Gastrocnemius medialis (tissue), 4 donors: ENCODE measurements at regions not wholly inside any gene's neighbourhood (a gene's known extent, or its start where the extent isn't known, plus 50 kb on each side); places are given as distances from the start of the nearest gene placed in this dataset.

ENCODE experiments used
- ATAC-seq, 2 donors: fragments of 150-250 bp; one replicate each; pipeline ENCODE4 v1.9.1; 2016
- DNase-seq, 2 donors: peaks; one replicate each; pipeline ENCODE4 v3.0.0-alpha.2; 2019
- H3K27ac ChIP-seq, 4 donors: fragments of 200-600 bp; sonication (generic); 1 replicate in 1 of 4; 2 replicates in 3 of 4; pipeline ENCODE4 v1.5.1; 2016 to 2018; ENCODE audit warnings: mild to moderate bottlenecking in 2 of 4, moderate library complexity in 1 of 4
- H3K27me3 ChIP-seq, 3 donors: fragments of 200-600 bp; sonication (generic) in 2 of 3; 1 replicate in 1 of 3; 2 replicates in 2 of 3; pipeline versions ENCODE4 v1.5.1 to v1.6.0; 2016 to 2019; ENCODE audit warnings: mild to moderate bottlenecking in 1 of 3, moderate library complexity in 1 of 3
- H3K36me3 ChIP-seq, 2 donors: fragments of 200-600 bp; sonication (generic) in 1 of 2; one replicate each; pipeline ENCODE4 v1.5.1; 2017 to 2018
- H3K4me1 ChIP-seq, 2 donors: fragments of 200-600 bp; sonication (generic) in 1 of 2; one replicate each; pipeline ENCODE4 v1.5.1; 2016 to 2017; ENCODE audit warnings: mild to moderate bottlenecking in 2 of 2
- H3K4me3 ChIP-seq, 4 donors: fragments of 200-600 bp; sonication (generic) in 3 of 4; 1 replicate in 1 of 4; 2 replicates in 3 of 4; pipeline ENCODE4 v1.5.1; 2016 to 2019; ENCODE audit warnings: mild to moderate bottlenecking in 2 of 4
- H3K9me3 ChIP-seq, 3 donors: fragments of 200-600 bp; sonication (generic) in 2 of 3; 1 replicate in 1 of 3; 2 replicates in 2 of 3; pipeline ENCODE4 v1.5.1; 2016 to 2019
- CTCF ChIP-seq, 5 experiments: fragments of 450-650 bp in 3 of 5; fragments of 200-600 bp in 2 of 5; sonication (generic) in 2 of 5; IDR thresholded peaks in 4 of 5; conservative IDR thresholded peaks in 1 of 5; 1 replicate in 4 of 5; 2 replicates in 1 of 5; pipeline ENCODE4 v1.5.1; 2016 to 2019; ENCODE audit warnings: antibody characterized with exemption in 5 of 5, mild to moderate bottlenecking in 3 of 5, moderate library complexity in 3 of 5
- POLR2A ChIP-seq, 2 donors: fragments of 450-650 bp; IDR thresholded peaks; one replicate each; pipeline ENCODE4 v1.6.1; 2017; ENCODE audit warnings: antibody characterized with exemption in 2 of 2, mild to moderate bottlenecking in 2 of 2, moderate library complexity in 2 of 2
- in situ Hi-C, 4 donors: fragments of 200-750 bp; cut with MboI; loops; one replicate each; pipeline versions ENCODE4 v1.15.0 to v1.8.0; 2017; ENCODE audit warnings: low sequenced_read_pairs in 4 of 4
- intact Hi-C: fragments of 100-400 bp; cut with DNase I; formaldehyde crosslinking; loops from one replicate; pipeline ENCODE4 v1.15.1; 2023; ENCODE audit warnings: low total_unique reads

- Histone ChIP-seq H3K9me3 (no peaks in the 10 kb centered on the region), H3K4me1 (no peaks in the 10 kb centered on the region), H3K27ac (no peak overlapping the region), H3K36me3 (no peaks in the 10 kb centered on the region), H3K27me3 (no peaks in the 10 kb centered on the region), H3K4me3 (no peak overlapping the region)
- intact Hi-C loops (loop anchor here (10.0 kb wide), 1 partner anchor 665 kb away; no protein-coding TSS in a partner anchor), in situ Hi-C loops (loop anchor here in 3 of 4 donors (10.0 to 25.0 kb wide), 4 partner anchors 253 to 828 kb away; no protein-coding TSS in a partner anchor)
- ATAC-seq (no peak), DNase-seq (no peak)
- no peak for TF ChIP-seq CTCF (IDR thresholded peaks at IDR 0.05 in 4 of 5, conservative IDR thresholded peaks at IDR 0.05 in 1 of 5)
- no peak for TF ChIP-seq POLR2A (IDR thresholded peaks at IDR 0.05)
Observed at GRCh38 chr10:113389969-113390368, 162.9 kb upstream of the HABP2 start.

- no peak for ATAC-seq
- Histone ChIP-seq H3K4me1 (no peaks in the 10 kb centered on the region), H3K27ac (no peak overlapping the region), H3K36me3 (no peaks in the 10 kb centered on the region), H3K4me3 (no peak overlapping the region), H3K27me3 (no peaks in the 10 kb centered on the region), H3K9me3 (no peaks in the 10 kb centered on the region)
- no peak for TF ChIP-seq CTCF (IDR thresholded peaks at IDR 0.05 in 4 of 5, conservative IDR thresholded peaks at IDR 0.05 in 1 of 5)
- no peak for TF ChIP-seq POLR2A (IDR thresholded peaks at IDR 0.05)
- no peak for DNase-seq
- in situ Hi-C loops, result loop anchor here in 3 of 4 donors (25.0 kb wide), 3 partner anchors 254 to 829 kb away; no protein-coding TSS in a partner anchor
- intact Hi-C loops, result no loop called here
Observed at GRCh38 chr10:113390896-113391295, 162.0 kb upstream of the HABP2 start.

DNA sequence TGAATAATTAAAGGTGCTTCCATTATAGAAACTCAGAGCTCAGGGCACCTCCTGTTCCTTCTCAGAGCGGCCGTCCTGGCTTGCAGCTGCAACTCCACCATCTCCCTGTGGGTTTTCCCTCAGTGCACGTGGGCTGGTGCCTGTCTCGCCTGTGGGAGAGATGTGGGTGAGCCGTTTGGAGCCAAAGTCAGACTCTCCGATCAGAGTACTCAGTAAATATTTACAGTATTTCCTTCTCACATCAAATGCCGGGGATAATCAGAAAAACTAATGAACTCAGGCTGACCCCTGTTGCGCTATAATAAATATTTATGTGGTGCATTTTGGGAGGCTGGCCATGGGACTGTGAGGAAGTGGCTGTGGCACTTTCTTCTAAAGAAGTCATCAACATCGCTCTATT lies 155.8 kb upstream of the HABP2 start:
- in situ Hi-C loops, result loop anchor here in 3 of 4 donors (25.0 kb wide), 3 partner anchors 260 to 835 kb away; no protein-coding TSS in a partner anchor
- Histone ChIP-seq H3K27me3 (no peaks in the 10 kb centered on the region), H3K27ac (no peak overlapping the region), H3K4me3 (no peak overlapping the region), H3K9me3 (no peaks in the 10 kb centered on the region), H3K4me1 (no peaks in the 10 kb centered on the region), H3K36me3 (no peaks in the 10 kb centered on the region)
- no peak for ATAC-seq
- DNase-seq, result no peak
- intact Hi-C loops, result no loop called here
- TF ChIP-seq CTCF (IDR thresholded peaks at IDR 0.05 in 4 of 5, conservative IDR thresholded peaks at IDR 0.05 in 1 of 5) (no peak), POLR2A (IDR thresholded peaks at IDR 0.05) (no peak)

DNA sequence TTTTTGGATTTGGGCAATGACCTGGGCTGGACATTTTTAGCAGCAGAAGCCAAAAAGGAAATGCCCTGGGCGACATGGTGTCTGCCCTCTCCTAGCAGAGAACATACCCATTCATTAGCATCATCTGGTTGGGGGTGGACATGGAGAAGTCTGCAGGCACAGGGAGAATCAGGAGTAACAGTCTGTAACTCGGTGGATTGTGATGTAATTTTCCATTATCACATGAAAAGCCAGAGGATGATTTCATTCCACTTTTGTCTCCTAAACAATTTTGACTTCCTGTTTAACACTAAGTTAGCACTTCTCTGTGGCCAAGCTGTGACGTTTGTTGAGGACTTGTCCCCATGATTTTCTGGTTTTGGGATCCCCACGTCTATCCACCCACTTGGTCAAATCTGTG lies 153.8 kb upstream of the HABP2 start:
- no peak for DNase-seq
- Histone ChIP-seq H3K27ac (no peak overlapping the region), H3K36me3 (no peaks in the 10 kb centered on the region), H3K4me1 (no peaks in the 10 kb centered on the region), H3K27me3 (no peaks in the 10 kb centered on the region), H3K9me3 (no peaks in the 10 kb centered on the region), H3K4me3 (no peak overlapping the region)
- in situ Hi-C loops (loop anchor here in 3 of 4 donors (25.0 kb wide), 3 partner anchors 262 to 837 kb away; no protein-coding TSS in a partner anchor), intact Hi-C loops (no loop called here)
- no peak for ATAC-seq
- TF ChIP-seq POLR2A (IDR thresholded peaks at IDR 0.05) (no peak), CTCF (IDR thresholded peaks at IDR 0.05 in 4 of 5, conservative IDR thresholded peaks at IDR 0.05 in 1 of 5) (no peak)

DNA sequence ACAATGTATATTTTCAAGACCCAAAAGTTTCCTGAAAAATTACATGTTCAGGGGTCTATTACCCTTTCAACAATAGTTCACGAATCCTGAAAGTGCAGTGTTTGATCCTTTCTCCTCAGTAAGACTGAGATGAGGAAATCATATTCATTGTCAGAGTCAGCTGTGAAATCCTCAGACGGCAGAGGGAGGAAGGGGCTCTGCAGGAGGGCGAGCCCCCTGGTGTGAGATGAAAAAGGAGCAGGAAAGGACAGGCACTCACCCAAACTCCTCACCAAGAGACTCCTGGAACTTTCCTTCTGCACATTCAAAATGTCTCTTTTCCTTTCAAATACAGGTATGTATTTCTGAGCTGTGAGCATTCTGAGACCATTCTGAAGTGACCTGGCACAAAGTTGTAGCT lies 150.3 kb upstream of the HABP2 start:
- TF ChIP-seq POLR2A (IDR thresholded peaks at IDR 0.05) (no peak), CTCF (IDR thresholded peaks at IDR 0.05 in 4 of 5, conservative IDR thresholded peaks at IDR 0.05 in 1 of 5) (no peak)
- Histone ChIP-seq H3K9me3 (no peaks in the 10 kb centered on the region), H3K4me1 (no peaks in the 10 kb centered on the region), H3K36me3 (no peaks in the 10 kb centered on the region), H3K4me3 (no peak overlapping the region), H3K27me3 (no peaks in the 10 kb centered on the region), H3K27ac (no peak overlapping the region)
- in situ Hi-C loops, result no loop called here
- ATAC-seq (no peak), DNase-seq (no peak)
- intact Hi-C loops, result no loop called here
